HCT116 (cell line): ENCODE measurements at regions not wholly inside any gene's neighbourhood (a gene's known extent, or its start where the extent isn't known, plus 50 kb on each side); places are given as distances from the start of the nearest gene placed in this dataset.

ENCODE experiments used
- EZH2 ChIP-seq: fragments of 200-600 bp; sonication (generic); IDR thresholded peaks from 2 replicates; pipeline ENCODE4 v1.6.1; 2017; ENCODE audit warnings: antibody characterized with exemption, mixed run types
- EZH2phosphoT487 ChIP-seq: fragments of 200-600 bp; IDR thresholded peaks from 2 replicates; pipeline ENCODE4 v1.6.1; 2018; ENCODE audit warnings: antibody characterized with exemption, borderline replicate concordance
- POLR2A ChIP-seq: IDR thresholded peaks from 2 replicates; pipeline ENCODE4 v1.7.0; 2011; ENCODE audit warnings: borderline replicate concordance; ENCODE audit not compliant: insufficient read depth, insufficient read length; ENCODE audit errors: extremely low read depth
- POLR2AphosphoS5 ChIP-seq: IDR thresholded peaks from 2 replicates; pipeline ENCODE4 v1.6.1; 2011; ENCODE audit warnings: mild to moderate bottlenecking, low read depth, low read length, moderate library complexity
- SRF ChIP-seq: IDR thresholded peaks from 2 replicates; pipeline ENCODE4 v1.6.1; 2012; ENCODE audit warnings: low read depth
- YY1 ChIP-seq: IDR thresholded peaks from 2 replicates; pipeline ENCODE4 v1.6.1; 2011; ENCODE audit warnings: low read length, low read depth, moderate library complexity, mild to moderate bottlenecking; ENCODE audit not compliant: insufficient replicate concordance; ENCODE audit errors: extremely low read depth
- TF ChIP-seq, protein P1 (sequence below): IDR thresholded peaks from 2 replicates; pipeline ENCODE4 v1.6.1; 2012
- TF ChIP-seq, protein P2 (sequence below): IDR thresholded peaks from 2 replicates; pipeline ENCODE4 v1.6.1; 2012; ENCODE audit warnings: low read depth
- TF ChIP-seq, protein P3 (sequence below), 3 experiments: fragments of 200-600 bp in 1 of 3; sonication (generic) in 1 of 3; IDR thresholded peaks in 2 of 3; conservative IDR thresholded peaks in 1 of 3; 2 replicates each; pipeline ENCODE4 v1.5.1; 2012 to 2017; ENCODE audit warnings: low read depth in 2 of 3, low read length in 2 of 3, antibody characterized with exemption in 1 of 3, borderline replicate concordance in 1 of 3, control low read depth in 1 of 3, mild to moderate bottlenecking in 1 of 3, mixed read lengths in 1 of 3, mixed run types in 1 of 3, moderate library complexity in 1 of 3; ENCODE audit not compliant: insufficient read depth in 1 of 3

DNA sequence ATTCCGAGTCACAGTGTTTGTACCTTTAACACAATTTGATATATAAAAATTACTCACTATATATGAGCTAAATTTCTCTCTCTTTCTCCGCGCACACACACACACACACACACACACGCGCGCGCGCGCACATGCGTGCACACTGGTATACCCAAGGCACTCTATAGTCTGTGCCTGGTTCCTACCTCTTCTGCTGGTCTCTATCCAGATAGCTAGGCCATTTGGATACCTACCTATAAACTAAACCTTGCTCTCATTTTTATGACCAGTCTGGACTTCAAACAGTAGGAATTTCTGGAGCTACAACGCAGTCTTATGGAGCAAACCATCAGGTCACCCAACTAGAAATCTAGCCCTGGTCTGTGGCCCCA is 97.1 kb upstream of the MAGI3 start:
- TF ChIP-seq, protein P1, sequence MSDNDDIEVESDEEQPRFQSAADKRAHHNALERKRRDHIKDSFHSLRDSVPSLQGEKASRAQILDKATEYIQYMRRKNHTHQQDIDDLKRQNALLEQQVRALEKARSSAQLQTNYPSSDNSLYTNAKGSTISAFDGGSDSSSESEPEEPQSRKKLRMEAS: no peak
- TF ChIP-seq SRF (no peak), POLR2AphosphoS5 (no peak), EZH2 (no peak), YY1 (no peak), EZH2phosphoT487 (no peak), POLR2A (no peak)
- TF ChIP-seq, protein P2, sequence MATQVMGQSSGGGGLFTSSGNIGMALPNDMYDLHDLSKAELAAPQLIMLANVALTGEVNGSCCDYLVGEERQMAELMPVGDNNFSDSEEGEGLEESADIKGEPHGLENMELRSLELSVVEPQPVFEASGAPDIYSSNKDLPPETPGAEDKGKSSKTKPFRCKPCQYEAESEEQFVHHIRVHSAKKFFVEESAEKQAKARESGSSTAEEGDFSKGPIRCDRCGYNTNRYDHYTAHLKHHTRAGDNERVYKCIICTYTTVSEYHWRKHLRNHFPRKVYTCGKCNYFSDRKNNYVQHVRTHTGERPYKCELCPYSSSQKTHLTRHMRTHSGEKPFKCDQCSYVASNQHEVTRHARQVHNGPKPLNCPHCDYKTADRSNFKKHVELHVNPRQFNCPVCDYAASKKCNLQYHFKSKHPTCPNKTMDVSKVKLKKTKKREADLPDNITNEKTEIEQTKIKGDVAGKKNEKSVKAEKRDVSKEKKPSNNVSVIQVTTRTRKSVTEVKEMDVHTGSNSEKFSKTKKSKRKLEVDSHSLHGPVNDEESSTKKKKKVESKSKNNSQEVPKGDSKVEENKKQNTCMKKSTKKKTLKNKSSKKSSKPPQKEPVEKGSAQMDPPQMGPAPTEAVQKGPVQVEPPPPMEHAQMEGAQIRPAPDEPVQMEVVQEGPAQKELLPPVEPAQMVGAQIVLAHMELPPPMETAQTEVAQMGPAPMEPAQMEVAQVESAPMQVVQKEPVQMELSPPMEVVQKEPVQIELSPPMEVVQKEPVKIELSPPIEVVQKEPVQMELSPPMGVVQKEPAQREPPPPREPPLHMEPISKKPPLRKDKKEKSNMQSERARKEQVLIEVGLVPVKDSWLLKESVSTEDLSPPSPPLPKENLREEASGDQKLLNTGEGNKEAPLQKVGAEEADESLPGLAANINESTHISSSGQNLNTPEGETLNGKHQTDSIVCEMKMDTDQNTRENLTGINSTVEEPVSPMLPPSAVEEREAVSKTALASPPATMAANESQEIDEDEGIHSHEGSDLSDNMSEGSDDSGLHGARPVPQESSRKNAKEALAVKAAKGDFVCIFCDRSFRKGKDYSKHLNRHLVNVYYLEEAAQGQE: no peak
- TF ChIP-seq, protein P3, sequence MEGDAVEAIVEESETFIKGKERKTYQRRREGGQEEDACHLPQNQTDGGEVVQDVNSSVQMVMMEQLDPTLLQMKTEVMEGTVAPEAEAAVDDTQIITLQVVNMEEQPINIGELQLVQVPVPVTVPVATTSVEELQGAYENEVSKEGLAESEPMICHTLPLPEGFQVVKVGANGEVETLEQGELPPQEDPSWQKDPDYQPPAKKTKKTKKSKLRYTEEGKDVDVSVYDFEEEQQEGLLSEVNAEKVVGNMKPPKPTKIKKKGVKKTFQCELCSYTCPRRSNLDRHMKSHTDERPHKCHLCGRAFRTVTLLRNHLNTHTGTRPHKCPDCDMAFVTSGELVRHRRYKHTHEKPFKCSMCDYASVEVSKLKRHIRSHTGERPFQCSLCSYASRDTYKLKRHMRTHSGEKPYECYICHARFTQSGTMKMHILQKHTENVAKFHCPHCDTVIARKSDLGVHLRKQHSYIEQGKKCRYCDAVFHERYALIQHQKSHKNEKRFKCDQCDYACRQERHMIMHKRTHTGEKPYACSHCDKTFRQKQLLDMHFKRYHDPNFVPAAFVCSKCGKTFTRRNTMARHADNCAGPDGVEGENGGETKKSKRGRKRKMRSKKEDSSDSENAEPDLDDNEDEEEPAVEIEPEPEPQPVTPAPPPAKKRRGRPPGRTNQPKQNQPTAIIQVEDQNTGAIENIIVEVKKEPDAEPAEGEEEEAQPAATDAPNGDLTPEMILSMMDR (IDR thresholded peaks at IDR 0.05 in 2 of 3, conservative IDR thresholded peaks at IDR 0.05 in 1 of 3; ENCODE audit: borderline replicate concordance in 1 of 3, insufficient read depth in 1 of 3, low read depth in 2 of 3, low read length in 2 of 3): no peak
